SU-DHL-6 (cell line): ENCODE measurements at regions not wholly inside any gene's neighbourhood (a gene's known extent, or its start where the extent isn't known, plus 50 kb on each side); places are given as distances from the start of the nearest gene placed in this dataset.

ENCODE experiments used
- H2AFZ ChIP-seq: fragments of 200-600 bp; sonication (generic); 2 replicates; pipeline ENCODE4 v1.6.1; 2014; ENCODE audit warnings: low read depth, mild to moderate bottlenecking, moderate library complexity, mixed read lengths, antibody characterized with exemption, low read length; ENCODE audit not compliant: severe bottlenecking
- H3F3A ChIP-seq: fragments of 200-600 bp; shearing (Covaris generic); 2 replicates; pipeline ENCODE4 v1.6.0; 2016; ENCODE audit warnings: antibody characterized with exemption, mild to moderate bottlenecking; ENCODE audit not compliant: insufficient read depth
- H3K27ac ChIP-seq: fragments of 200-600 bp; sonication (generic); 2 replicates; pipeline ENCODE4 v1.5.1; 2016; ENCODE audit warnings: low read depth, mild to moderate bottlenecking, low read length, moderate library complexity, mixed read lengths
- H3K27me3 ChIP-seq: fragments of 200-600 bp; sonication (generic), shearing (Covaris generic); 2 replicates; pipeline ENCODE4 v1.6.0; 2014; ENCODE audit warnings: mild to moderate bottlenecking, low read length
- H3K36me3 ChIP-seq: fragments of 200-600 bp; sonication (generic); 2 replicates; pipeline ENCODE4 v1.6.1; 2014; ENCODE audit warnings: mild to moderate bottlenecking, low read length, mixed read lengths
- H3K4me2 ChIP-seq: fragments of 300-600, 200-600 bp; shearing (Covaris generic), sonication (generic); 2 replicates; pipeline ENCODE4 v1.6.0; 2014; ENCODE audit warnings: low read length, low read depth, mild to moderate bottlenecking; ENCODE audit not compliant: poor library complexity, severe bottlenecking
- H3K4me3 ChIP-seq: fragments of 200-600 bp; sonication (generic); 2 replicates; pipeline ENCODE4 v1.5.1; 2014; ENCODE audit warnings: antibody characterized with exemption, low read length, mild to moderate bottlenecking, mixed read lengths; ENCODE audit not compliant: insufficient read depth, poor library complexity, severe bottlenecking
- H3K79me2 ChIP-seq: fragments of 200-600 bp; sonication (generic); 2 replicates; pipeline ENCODE4 v1.6.1; 2014; ENCODE audit warnings: mild to moderate bottlenecking, low read length, moderate library complexity; ENCODE audit not compliant: insufficient read depth
- H3K9ac ChIP-seq: fragments of 200-600 bp; sonication (generic); 2 replicates; pipeline ENCODE4 v1.7.0; 2014; ENCODE audit warnings: mild to moderate bottlenecking, low read length
- H3K9me2 ChIP-seq: fragments of 200-600 bp; sonication (generic); replicated peaks from 2 replicates; pipeline ENCODE4 v1.6.1; 2014; ENCODE audit warnings: low read length; ENCODE audit not compliant: insufficient read depth
- H3K9me3 ChIP-seq: fragments of 200-600 bp; sonication (generic); 2 replicates; pipeline ENCODE4 v1.6.1; 2014; ENCODE audit warnings: low read length, mixed read lengths; ENCODE audit not compliant: insufficient read depth
- H4K20me1 ChIP-seq: fragments of 200-600 bp; sonication (generic); 2 replicates; pipeline ENCODE4 v1.6.1; 2014; ENCODE audit warnings: low read depth, mild to moderate bottlenecking, antibody characterized with exemption, low read length, moderate library complexity, mixed read lengths
- EZH2phosphoT487 ChIP-seq: fragments of 200-600 bp; sonication (generic), shearing (Covaris generic); conservative IDR thresholded peaks from 2 replicates; pipeline ENCODE4 v1.6.1; 2018; ENCODE audit warnings: mild to moderate bottlenecking, antibody characterized with exemption, low read length, moderate library complexity, mixed read lengths
- TF ChIP-seq, protein P1 (sequence below): fragments of 200-600 bp; sonication (generic); IDR thresholded peaks from one replicate; pipeline ENCODE4 v1.5.1; 2017; ENCODE audit warnings: antibody characterized with exemption, mild to moderate bottlenecking, low read length, moderate library complexity; ENCODE audit not compliant: insufficient read depth, poor library complexity, severe bottlenecking

DNA sequence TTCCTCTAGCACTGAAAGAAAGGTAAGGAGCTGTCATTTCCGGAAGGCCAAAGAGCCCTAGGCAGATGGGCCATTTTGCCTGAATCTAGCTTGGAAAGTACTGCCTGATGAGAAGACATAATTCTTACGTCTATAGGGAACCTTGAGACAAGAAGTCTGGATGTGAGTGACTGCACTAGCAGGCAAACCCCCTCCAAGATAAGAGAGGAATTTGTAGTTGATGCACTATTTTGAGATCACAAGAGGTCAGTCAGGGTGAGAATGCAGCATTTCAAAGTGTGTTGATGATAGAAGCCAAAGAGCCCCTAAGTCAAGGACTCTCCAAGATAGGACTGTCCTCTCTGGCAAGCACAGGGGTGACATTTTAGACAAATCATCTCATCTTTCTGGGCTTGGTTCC lies 99.2 kb downstream of the HES1 start:
- TF ChIP-seq, protein P1, sequence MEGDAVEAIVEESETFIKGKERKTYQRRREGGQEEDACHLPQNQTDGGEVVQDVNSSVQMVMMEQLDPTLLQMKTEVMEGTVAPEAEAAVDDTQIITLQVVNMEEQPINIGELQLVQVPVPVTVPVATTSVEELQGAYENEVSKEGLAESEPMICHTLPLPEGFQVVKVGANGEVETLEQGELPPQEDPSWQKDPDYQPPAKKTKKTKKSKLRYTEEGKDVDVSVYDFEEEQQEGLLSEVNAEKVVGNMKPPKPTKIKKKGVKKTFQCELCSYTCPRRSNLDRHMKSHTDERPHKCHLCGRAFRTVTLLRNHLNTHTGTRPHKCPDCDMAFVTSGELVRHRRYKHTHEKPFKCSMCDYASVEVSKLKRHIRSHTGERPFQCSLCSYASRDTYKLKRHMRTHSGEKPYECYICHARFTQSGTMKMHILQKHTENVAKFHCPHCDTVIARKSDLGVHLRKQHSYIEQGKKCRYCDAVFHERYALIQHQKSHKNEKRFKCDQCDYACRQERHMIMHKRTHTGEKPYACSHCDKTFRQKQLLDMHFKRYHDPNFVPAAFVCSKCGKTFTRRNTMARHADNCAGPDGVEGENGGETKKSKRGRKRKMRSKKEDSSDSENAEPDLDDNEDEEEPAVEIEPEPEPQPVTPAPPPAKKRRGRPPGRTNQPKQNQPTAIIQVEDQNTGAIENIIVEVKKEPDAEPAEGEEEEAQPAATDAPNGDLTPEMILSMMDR = no peak
- TF ChIP-seq EZH2phosphoT487 = no peak
- no peaks in the 10 kb centered on the region for H4K20me1 ChIP-seq

DNA sequence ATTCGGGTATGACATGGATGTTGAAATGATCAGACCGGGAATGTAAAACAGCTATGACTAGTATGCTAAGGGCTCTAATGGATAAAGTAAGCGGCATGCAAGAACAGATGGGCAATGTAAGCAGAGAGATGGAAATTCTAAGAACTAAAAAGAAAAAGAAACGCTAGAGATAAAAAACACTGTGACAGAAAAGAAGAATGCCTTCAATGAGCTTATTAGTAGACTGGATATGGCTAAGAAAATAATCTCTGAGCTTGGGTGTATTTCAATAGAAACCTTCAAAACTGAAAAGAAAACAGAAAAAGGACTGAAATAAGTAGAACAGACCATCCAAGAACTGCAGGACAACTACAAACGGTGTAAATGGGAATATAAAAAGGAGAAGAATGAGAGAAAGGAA lies 101.2 kb downstream of the HES1 start:
- Histone ChIP-seq H3K27ac (no peak overlapping the region), H2AFZ (no peak overlapping the region), H3K4me3 (no peak overlapping the region), H3K9ac (no peak overlapping the region), H3K27me3 (no peaks in the 10 kb centered on the region), H3K9me3 (no peaks in the 10 kb centered on the region), H3K79me2 (no peaks in the 10 kb centered on the region), H3K36me3 (no peaks in the 10 kb centered on the region), H3K4me2 (no peak overlapping the region), H3F3A (no peaks in the 10 kb centered on the region), H3K9me2 (no peaks in the 10 kb centered on the region), H4K20me1 (no peaks in the 10 kb centered on the region)
- TF ChIP-seq EZH2phosphoT487 = no peak
- TF ChIP-seq, protein P1 = no peak

More for the DNA sequence above, 99.2 kb downstream of the HES1 start:
- Histone ChIP-seq H3K9me3 (no peaks in the 10 kb centered on the region), H3F3A (no peaks in the 10 kb centered on the region), H3K36me3 (no peaks in the 10 kb centered on the region), H3K9me2 (no peaks in the 10 kb centered on the region), H3K27ac (no peak overlapping the region), H3K4me2 (no peak overlapping the region), H3K27me3 (no peaks in the 10 kb centered on the region), H3K4me3 (no peak overlapping the region), H2AFZ (no peak overlapping the region), H3K9ac (no peak overlapping the region), H3K79me2 (no peaks in the 10 kb centered on the region)

DNA sequence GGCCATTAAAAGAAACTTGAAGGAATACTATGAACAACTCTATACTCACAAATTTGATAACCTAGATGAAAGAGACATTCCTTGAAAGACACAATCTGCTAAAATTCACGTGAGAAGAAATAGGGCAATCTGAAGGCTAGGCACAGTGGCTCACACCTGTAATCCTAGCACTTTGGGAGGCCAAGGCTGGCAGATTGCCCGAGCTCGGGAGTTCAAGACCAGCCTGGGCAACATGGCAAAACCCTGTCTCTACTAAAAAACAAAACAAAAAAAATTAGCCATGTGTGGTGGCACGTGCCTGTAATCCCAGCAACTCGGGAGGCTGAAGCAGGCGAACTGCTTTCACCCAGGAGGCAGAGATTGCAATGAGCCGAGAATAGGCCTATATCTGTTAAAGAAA lies 104.8 kb downstream of the HES1 start:
- TF ChIP-seq EZH2phosphoT487 = no peak
- TF ChIP-seq, protein P1 = no peak
- Histone ChIP-seq H3K79me2 (no peaks in the 10 kb centered on the region), H3K9me3 (no peaks in the 10 kb centered on the region), H3K27ac (no peak overlapping the region), H3K9me2 (no peaks in the 10 kb centered on the region), H4K20me1 (no peaks in the 10 kb centered on the region), H3K27me3 (no peaks in the 10 kb centered on the region), H3K36me3 (no peaks in the 10 kb centered on the region), H3K9ac (no peak overlapping the region), H3K4me3 (no peak overlapping the region), H3F3A (no peaks in the 10 kb centered on the region), H3K4me2 (no peak overlapping the region), H2AFZ (no peak overlapping the region)
